Lung (tissue), 11 donors: ENCODE measurements at regions not wholly inside any gene's neighbourhood (a gene's known extent, or its start where the extent isn't known, plus 50 kb on each side); places are given as distances from the start of the nearest gene placed in this dataset.

Experiments
- ATAC-seq: fragments of 200-7000 bp; cut with Tn5 transposase; one replicate; pipeline ENCODE4 v1.9.1; 2020; ENCODE audit warnings: moderate number of reproducible peaks; ENCODE audit not compliant: insufficient read depth, low FRiP score
- DNase-seq, 3 donors: peaks; one replicate each; pipeline ENCODE4 v3.0.0-alpha.2; 2013 to 2017
- H3K27ac ChIP-seq, 2 donors: one replicate each; pipeline ENCODE4 v1.5.1; 2013; ENCODE audit warnings: mild to moderate bottlenecking in 2 of 2, moderate library complexity in 2 of 2, control low read depth in 1 of 2, inconsistent platforms in 1 of 2, low read depth in 1 of 2, low read length in 1 of 2
- H3K27me3 ChIP-seq, 3 donors: one replicate each; pipeline ENCODE4 v1.5.1; 2013; ENCODE audit warnings: low read length in 2 of 3; ENCODE audit not compliant: control insufficient read depth in 3 of 3, insufficient read depth in 3 of 3
- H3K36me3 ChIP-seq, 4 donors: one replicate each; pipeline ENCODE4 v1.5.1; 2013; ENCODE audit warnings: low read length in 4 of 4, mild to moderate bottlenecking in 1 of 4, moderate library complexity in 1 of 4; ENCODE audit not compliant: control insufficient read depth in 4 of 4, insufficient read depth in 4 of 4
- H3K4me1 ChIP-seq, 5 donors: one replicate each; pipeline ENCODE4 v1.5.1; 2013; ENCODE audit warnings: low read length in 5 of 5, mild to moderate bottlenecking in 2 of 5, moderate library complexity in 1 of 5; ENCODE audit not compliant: control insufficient read depth in 5 of 5, insufficient read depth in 5 of 5
- H3K4me3 ChIP-seq: one replicate; pipeline ENCODE4 v1.5.1; 2013; ENCODE audit warnings: mild to moderate bottlenecking, control low read depth, moderate library complexity
- H3K9ac ChIP-seq, 2 donors: one replicate each; pipeline ENCODE4 v1.5.1; 2013; ENCODE audit warnings: low read length in 2 of 2, control low read depth in 1 of 2; ENCODE audit not compliant: insufficient read depth in 1 of 2
- H3K9me3 ChIP-seq, 4 donors: one replicate each; pipeline ENCODE4 v1.5.1; 2013; ENCODE audit warnings: low read length in 3 of 4, mild to moderate bottlenecking in 1 of 4, moderate library complexity in 1 of 4; ENCODE audit not compliant: control insufficient read depth in 4 of 4, insufficient read depth in 3 of 4
- CTCF ChIP-seq: IDR thresholded peaks from 2 replicates; pipeline ENCODE4 v1.5.1; 2012; ENCODE audit warnings: mild to moderate bottlenecking; ENCODE audit errors: control extremely low read depth, extremely low read depth
- WGBS, 2 donors: extraction: QIAGEN DNeasy Blood & Tissue Kit; methylation state at CpG; one replicate each; pipeline ENCODE4 v1.1.7; 2013; 5-methylcytosine and 5-hydroxymethylcytosine counted together
- donor health status: control.
- donor health status: control.
- donor health status: Bipolar disorder and iron deficiency.
- donor health status: healthy.
- donor health status: DM: yes; HTN: yes; CAD: no.

- no peak for TF ChIP-seq CTCF
- Histone ChIP-seq H3K36me3 (no peaks in the 10 kb centered on the region), H3K9me3 (peaks cover 0 to 13% (median 2%) of the 10 kb centered on the region in 4 donors), H3K27me3 (no peaks in the 10 kb centered on the region), H3K9ac (no peak overlapping the region), H3K4me1 (no peaks in the 10 kb centered on the region), H3K27ac (no peak overlapping the region), H3K4me3 (no peak overlapping the region)
- no peak for ATAC-seq
- no peak for DNase-seq
Observed at GRCh38 chrX:39283239-39283638, 482.0 kb downstream of the MID1IP1 start.

- ATAC-seq = no peak
- WGBS, 2 donors = 90 to 95% methylated on average over 3 of the region's 3 CpGs
- peaks cover 0 to 4% (median 0%) of the 10 kb centered on the region in 3 donors for H3K27me3 ChIP-seq
Observed at GRCh38 chrX:39288592-39288991, 487.3 kb downstream of the MID1IP1 start.

GRCh38 chrX:39289827-39290226, 488.6 kb downstream of the MID1IP1 start:
- WGBS, 2 donors = 85 to 94% methylated on average over 4 of the region's 4 CpGs
- Histone ChIP-seq H3K27me3 (peaks cover 0 to 4% (median 0%) of the 10 kb centered on the region in 3 donors), H3K9ac (no peak overlapping the region), H3K27ac (no peak overlapping the region), H3K36me3 (no peaks in the 10 kb centered on the region), H3K4me3 (no peak overlapping the region), H3K4me1 (no peaks in the 10 kb centered on the region), H3K9me3 (peaks cover 0 to 9% (median 2%) of the 10 kb centered on the region in 4 donors)
- no peak for DNase-seq
- ATAC-seq = no peak
- TF ChIP-seq CTCF = no peak

More at GRCh38 chrX:39288592-39288991, 487.3 kb downstream of the MID1IP1 start:
- no peak overlapping the region for H3K27ac ChIP-seq
- DNase-seq = no peak
- H3K36me3 ChIP-seq = no peaks in the 10 kb centered on the region
- H3K4me1 ChIP-seq = no peaks in the 10 kb centered on the region
- no peak for TF ChIP-seq CTCF
- no peak overlapping the region for H3K9ac ChIP-seq
- H3K4me3 ChIP-seq = no peak overlapping the region
- peaks cover 0 to 9% (median 2%) of the 10 kb centered on the region in 4 donors for H3K9me3 ChIP-seq

- TF ChIP-seq CTCF = no peak
- Histone ChIP-seq H3K36me3 (no peaks in the 10 kb centered on the region), H3K27ac (no peak overlapping the region), H3K4me1 (no peaks in the 10 kb centered on the region), H3K9ac (no peak overlapping the region), H3K9me3 (peaks cover 0 to 2% (median 0%) of the 10 kb centered on the region in 4 donors), H3K27me3 (peaks cover 0 to 4% (median 2%) of the 10 kb centered on the region in 3 donors), H3K4me3 (no peak overlapping the region)
- no peak for DNase-seq
- no peak for ATAC-seq
- WGBS, 2 donors = 70 to 96% methylated on average over 3 of the region's 3 CpGs
Observed at GRCh38 chrX:39293203-39293602, 491.9 kb downstream of the MID1IP1 start.
